ENCODE measurements at regions not wholly inside any gene's neighbourhood (a gene's known extent, or its start where the extent isn't known, plus 50 kb on each side); places are given as distances from the start of the nearest gene placed in this dataset.

DNA sequence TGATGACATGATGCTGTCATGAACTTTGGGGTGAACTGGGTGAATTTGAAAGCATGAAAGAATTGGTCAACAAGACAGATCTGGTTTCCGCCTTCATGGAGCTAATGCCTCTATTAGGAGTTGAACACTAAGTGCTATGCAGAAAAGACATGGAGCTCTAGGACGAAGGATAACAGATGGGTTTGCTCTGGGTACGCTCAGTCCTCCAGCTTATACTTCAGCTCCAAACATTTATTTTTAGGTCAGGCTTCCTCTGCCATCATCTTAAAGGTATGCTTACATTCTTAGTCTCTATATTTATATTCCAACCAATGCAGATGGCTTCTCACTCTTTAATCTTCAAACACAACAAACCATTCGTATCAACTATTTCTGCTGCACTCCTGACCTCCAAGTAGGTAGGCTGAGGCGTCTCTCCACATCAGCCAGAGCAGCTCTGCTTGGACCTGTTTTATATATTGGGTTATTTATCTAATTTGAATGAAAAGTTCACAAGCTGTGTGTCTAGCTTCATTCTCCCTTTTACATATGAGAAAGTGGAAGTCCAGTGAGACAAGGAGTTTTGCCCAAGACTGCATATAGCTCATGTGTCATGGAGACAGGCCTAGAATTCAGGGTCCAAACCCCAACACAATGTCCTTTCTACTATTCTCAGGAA lies 226.3 kb downstream of the SPTSSA start:
- ChIA-PET POLR2A (no interaction called here), CTCF (ENCODE audit: low intra/inter-chr PET ratio, low total read pairs) (no interaction called here)
- H3K79me2 ChIP-seq (ENCODE audit: insufficient read depth, low read length), result no peaks in the 10 kb centered on the region
- DNase-seq (ENCODE audit: low spot score) (no peak), FAIRE-seq (no peak), ATAC-seq (no peak)
- WGBS (ENCODE audit: low lambda C conversion rate), result 21% methylated on average over 5 of the region's 5 CpGs
- H4K20me1 ChIP-seq (ENCODE audit: insufficient read depth, low read length), result no peaks in the 10 kb centered on the region
- no peaks in the 10 kb centered on the region for H3K27me3 ChIP-seq (ENCODE audit: control insufficient read depth in 1 of 2, insufficient read depth in 2 of 2, low read length in 2 of 2)
- peaks cover 7% of the 10 kb centered on the region; the same call in 1 of the 2 replicates for H3K4me1 ChIP-seq (ENCODE audit: insufficient read depth, low read length)
- H3K4me2 ChIP-seq (ENCODE audit: low read depth, low read length), result no peak overlapping the region
- H3K36me3 ChIP-seq (replicated peaks in 1 of 2; ENCODE audit: control insufficient read depth in 1 of 2, insufficient read depth in 2 of 2, low read length in 2 of 2), result no peaks in the 10 kb centered on the region
- H3K9ac ChIP-seq (ENCODE audit: insufficient read depth, low read depth, low read length), result no peak overlapping the region
- in situ Hi-C loops (cut with HindIII; ENCODE audit: extremely low pct_ligation_motif_present, low pct_unique_long_range_greater_than_20kb), result no loop called here
- no peaks in the 10 kb centered on the region for H3K9me3 ChIP-seq (ENCODE audit: low read length)
- H3K4me3 ChIP-seq (replicated peaks in 1 of 3; ENCODE audit: insufficient read depth in 1 of 3, low read depth in 2 of 3, low read length in 3 of 3), result no peak overlapping the region
- BruUV-seq (replicated peaks), result no TSS peak
- H2AFZ ChIP-seq (ENCODE audit: low read length), result no peak overlapping the region
- no peak overlapping the region for H3K27ac ChIP-seq (ENCODE audit: extremely low read length, insufficient read depth, low read length)
- TF ChIP-seq CHD2 (IDR thresholded peaks at IDR 0.05; ENCODE audit: low read depth, low read length), result no peak
- TF ChIP-seq GTF3A (CRISPR knock-in tag; conservative IDR thresholded peaks at IDR 0.05), result no peak
- no peak for TF ChIP-seq MAFG (CRISPR knock-in tag; IDR thresholded peaks at IDR 0.05)
- no peak for TF ChIP-seq NFRKB (IDR thresholded peaks at IDR 0.05)
- no peak for TF ChIP-seq CHD4 (IDR thresholded peaks at IDR 0.05; ENCODE audit: borderline replicate concordance, low read length)
- TF ChIP-seq ZFAT (CRISPR knock-in tag; conservative IDR thresholded peaks at IDR 0.05), result no peak
- TF ChIP-seq ARID2 (CRISPR knock-in tag; IDR thresholded peaks at IDR 0.05; ENCODE audit: borderline replicate concordance), result no peak
- TF ChIP-seq, protein P1, sequence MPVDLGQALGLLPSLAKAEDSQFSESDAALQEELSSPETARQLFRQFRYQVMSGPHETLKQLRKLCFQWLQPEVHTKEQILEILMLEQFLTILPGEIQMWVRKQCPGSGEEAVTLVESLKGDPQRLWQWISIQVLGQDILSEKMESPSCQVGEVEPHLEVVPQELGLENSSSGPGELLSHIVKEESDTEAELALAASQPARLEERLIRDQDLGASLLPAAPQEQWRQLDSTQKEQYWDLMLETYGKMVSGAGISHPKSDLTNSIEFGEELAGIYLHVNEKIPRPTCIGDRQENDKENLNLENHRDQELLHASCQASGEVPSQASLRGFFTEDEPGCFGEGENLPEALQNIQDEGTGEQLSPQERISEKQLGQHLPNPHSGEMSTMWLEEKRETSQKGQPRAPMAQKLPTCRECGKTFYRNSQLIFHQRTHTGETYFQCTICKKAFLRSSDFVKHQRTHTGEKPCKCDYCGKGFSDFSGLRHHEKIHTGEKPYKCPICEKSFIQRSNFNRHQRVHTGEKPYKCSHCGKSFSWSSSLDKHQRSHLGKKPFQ (CRISPR knock-in tag; IDR thresholded peaks at IDR 0.05; ENCODE audit: insufficient replicate concordance), result no peak
- intact Hi-C loops (cut with micrococcal nuclease; ENCODE audit: unreplicated experiment), result no loop called here

Measured in HepG2 (cell line).